Progenitor cell of endocrine pancreas (in vitro differentiated cells): ENCODE measurements at regions not wholly inside any gene's neighbourhood (a gene's known extent, or its start where the extent isn't known, plus 50 kb on each side); places are given as distances from the start of the nearest gene placed in this dataset.

Experiments used
- DNase-seq: peaks from one replicate; pipeline ENCODE4 v3.0.0; 2021; ENCODE audit warnings: low spot score; ENCODE audit not compliant: unreplicated experiment
- H3K27ac Mint-ChIP-seq: 2 replicates; pipeline ENCODE4 v1.8.0; 2021; ENCODE audit warnings: mild to moderate bottlenecking, moderate library complexity, mixed read lengths
- H3K27me3 Mint-ChIP-seq: 2 replicates; pipeline ENCODE4 v1.8.0; 2021; ENCODE audit warnings: mixed read lengths
- H3K36me3 Mint-ChIP-seq: 2 replicates; pipeline ENCODE4 v1.8.0; 2022; ENCODE audit warnings: mixed read lengths; ENCODE audit not compliant: insufficient read depth
- H3K4me1 Mint-ChIP-seq: 2 replicates; pipeline ENCODE4 v1.8.0; 2021; ENCODE audit warnings: low read depth, mixed read lengths
- H3K4me3 Mint-ChIP-seq: 2 replicates; pipeline ENCODE4 v1.8.0; 2021; ENCODE audit warnings: low read depth, mild to moderate bottlenecking, moderate library complexity, mixed read lengths
- H3K9me3 Mint-ChIP-seq: 2 replicates; pipeline ENCODE4 v1.8.0; 2021; ENCODE audit warnings: low read depth, mixed read lengths
- TF ChIP-seq, protein P1 (sequence below): fragments of 200-600 bp; sonication (generic); IDR thresholded peaks from one replicate; pipeline ENCODE4 v1.5.0; 2021; ENCODE audit warnings: antibody characterized with exemption, mild to moderate bottlenecking; ENCODE audit not compliant: unreplicated experiment

DNA sequence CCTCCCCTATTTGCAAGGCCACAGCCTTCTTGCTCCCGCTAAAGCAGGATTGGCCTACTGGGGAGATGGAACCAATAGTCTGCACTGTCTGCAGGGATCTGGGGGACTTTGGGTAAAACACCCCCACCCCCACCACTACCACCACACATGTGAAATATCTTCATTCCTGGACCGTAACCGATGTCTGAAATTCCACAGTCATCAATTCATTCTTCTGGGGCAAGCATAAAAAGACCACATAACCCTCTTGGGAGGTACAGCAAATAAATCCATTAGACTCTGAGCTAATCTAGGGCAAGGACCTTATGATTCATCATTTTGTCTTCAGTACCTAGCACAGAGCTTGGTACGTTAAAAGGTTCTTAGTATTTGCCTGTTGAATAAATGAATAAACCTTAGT lies 307.8 kb downstream of the GPAM start:
- no peaks in the 10 kb centered on the region for H3K36me3 Mint-ChIP-seq
- H3K4me1 Mint-ChIP-seq = no peaks in the 10 kb centered on the region
- H3K27me3 Mint-ChIP-seq = no peaks in the 10 kb centered on the region
- H3K4me3 Mint-ChIP-seq = no peak overlapping the region
- H3K9me3 Mint-ChIP-seq = peaks cover 4% of the 10 kb centered on the region
- TF ChIP-seq, protein P1, sequence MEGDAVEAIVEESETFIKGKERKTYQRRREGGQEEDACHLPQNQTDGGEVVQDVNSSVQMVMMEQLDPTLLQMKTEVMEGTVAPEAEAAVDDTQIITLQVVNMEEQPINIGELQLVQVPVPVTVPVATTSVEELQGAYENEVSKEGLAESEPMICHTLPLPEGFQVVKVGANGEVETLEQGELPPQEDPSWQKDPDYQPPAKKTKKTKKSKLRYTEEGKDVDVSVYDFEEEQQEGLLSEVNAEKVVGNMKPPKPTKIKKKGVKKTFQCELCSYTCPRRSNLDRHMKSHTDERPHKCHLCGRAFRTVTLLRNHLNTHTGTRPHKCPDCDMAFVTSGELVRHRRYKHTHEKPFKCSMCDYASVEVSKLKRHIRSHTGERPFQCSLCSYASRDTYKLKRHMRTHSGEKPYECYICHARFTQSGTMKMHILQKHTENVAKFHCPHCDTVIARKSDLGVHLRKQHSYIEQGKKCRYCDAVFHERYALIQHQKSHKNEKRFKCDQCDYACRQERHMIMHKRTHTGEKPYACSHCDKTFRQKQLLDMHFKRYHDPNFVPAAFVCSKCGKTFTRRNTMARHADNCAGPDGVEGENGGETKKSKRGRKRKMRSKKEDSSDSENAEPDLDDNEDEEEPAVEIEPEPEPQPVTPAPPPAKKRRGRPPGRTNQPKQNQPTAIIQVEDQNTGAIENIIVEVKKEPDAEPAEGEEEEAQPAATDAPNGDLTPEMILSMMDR = no peak
- no peak for DNase-seq
- H3K27ac Mint-ChIP-seq = no peak overlapping the region

DNA sequence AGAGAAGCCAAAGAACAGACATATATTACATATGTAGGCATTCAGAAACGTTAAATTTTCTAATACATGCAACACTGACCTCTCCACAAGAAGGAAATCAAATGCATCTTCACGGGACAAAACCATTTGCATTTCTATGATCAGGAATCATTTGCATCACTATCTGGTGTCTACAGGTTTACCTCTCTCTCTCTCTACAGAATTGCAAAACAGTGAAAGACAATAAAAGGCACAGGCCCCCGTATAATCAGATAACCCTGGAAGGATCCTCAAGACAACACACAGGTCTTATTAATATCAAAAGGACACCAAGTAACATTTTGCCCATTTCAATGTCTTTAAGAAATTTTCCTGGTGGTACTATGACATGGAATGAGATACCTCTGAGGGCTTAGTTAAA lies 306.3 kb downstream of the GPAM start:
- no peak for DNase-seq
- Mint-ChIP-seq H3K27ac (no peak overlapping the region), H3K27me3 (no peaks in the 10 kb centered on the region), H3K9me3 (peaks cover 4% of the 10 kb centered on the region), H3K4me1 (no peaks in the 10 kb centered on the region), H3K4me3 (no peak overlapping the region), H3K36me3 (no peaks in the 10 kb centered on the region)
- TF ChIP-seq, protein P1 = no peak

DNA sequence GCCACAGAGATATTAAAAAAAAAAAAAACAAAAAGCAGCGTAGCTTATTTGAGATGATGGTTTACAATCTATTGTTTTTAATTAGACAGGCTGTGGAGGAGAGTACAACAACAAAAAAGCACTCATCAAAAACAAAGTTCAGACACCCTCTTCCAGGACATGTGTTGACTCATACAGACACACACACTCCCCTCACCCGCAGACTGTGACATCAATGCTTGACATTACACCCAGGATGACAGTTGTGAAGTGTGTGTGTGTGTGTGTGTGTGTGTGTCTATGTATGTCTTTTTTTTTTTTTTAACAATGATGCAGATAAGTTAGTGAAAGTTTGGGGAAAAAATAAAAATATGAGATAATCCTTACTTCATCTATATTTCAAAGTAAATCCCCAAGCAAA lies 303.6 kb downstream of the GPAM start:
- no peak for DNase-seq
- TF ChIP-seq, protein P1 = no peak
- no peak overlapping the region for H3K27ac Mint-ChIP-seq
- no peaks in the 10 kb centered on the region for H3K27me3 Mint-ChIP-seq
- peaks cover 6% of the 10 kb centered on the region for H3K9me3 Mint-ChIP-seq
- H3K4me3 Mint-ChIP-seq = no peak overlapping the region
- H3K36me3 Mint-ChIP-seq = no peaks in the 10 kb centered on the region
- no peaks in the 10 kb centered on the region for H3K4me1 Mint-ChIP-seq

DNA sequence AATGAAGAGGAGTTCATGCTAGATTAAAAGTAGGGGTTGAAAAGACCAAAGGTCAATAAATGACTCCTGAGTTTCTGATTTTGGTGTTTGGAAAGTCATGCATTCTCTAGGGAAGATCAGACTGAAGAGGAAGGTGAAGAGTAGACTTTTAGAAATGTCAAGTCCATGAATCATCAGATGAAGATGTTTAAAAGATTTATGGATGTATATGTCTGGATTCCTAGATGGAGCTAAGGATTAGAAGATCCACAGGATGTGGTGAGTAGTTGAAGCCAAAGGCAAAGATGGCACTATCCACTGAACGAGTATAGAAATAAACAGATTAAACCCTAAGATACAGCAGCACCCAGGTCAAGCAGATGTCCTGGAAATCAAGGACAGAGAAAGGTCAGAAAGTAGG lies 298.5 kb downstream of the GPAM start:
- TF ChIP-seq, protein P1 = no peak
- H3K9me3 Mint-ChIP-seq = peaks cover 14% of the 10 kb centered on the region
- no peak for DNase-seq
- no peak overlapping the region for H3K27ac Mint-ChIP-seq
- H3K36me3 Mint-ChIP-seq = no peaks in the 10 kb centered on the region
- H3K4me3 Mint-ChIP-seq = no peak overlapping the region
- H3K4me1 Mint-ChIP-seq = no peaks in the 10 kb centered on the region
- H3K27me3 Mint-ChIP-seq = peaks cover 3% of the 10 kb centered on the region

DNA sequence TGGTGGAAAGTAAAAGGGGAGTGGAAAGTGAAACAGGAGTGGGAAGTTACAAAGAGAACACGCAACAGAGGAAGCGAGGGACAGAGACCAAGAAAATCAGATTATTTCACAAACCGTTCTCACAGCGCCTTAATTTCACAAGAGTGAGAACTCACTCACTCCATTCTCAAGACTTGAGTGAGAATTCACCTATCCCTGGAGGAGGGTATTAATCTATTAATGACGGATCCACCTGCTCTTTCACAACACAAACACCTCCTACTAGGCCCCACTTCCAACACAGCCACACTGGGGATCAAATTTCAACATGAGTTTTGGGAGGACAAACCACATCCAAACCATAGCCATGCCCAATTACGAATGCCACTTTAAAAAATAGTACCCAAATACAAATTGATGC lies 297.6 kb downstream of the GPAM start:
- H3K27me3 Mint-ChIP-seq = peaks cover 3% of the 10 kb centered on the region
- no peak overlapping the region for H3K27ac Mint-ChIP-seq
- H3K36me3 Mint-ChIP-seq = no peaks in the 10 kb centered on the region
- TF ChIP-seq, protein P1 = no peak
- H3K9me3 Mint-ChIP-seq = peaks cover 14% of the 10 kb centered on the region
- DNase-seq = no peak
- no peak overlapping the region for H3K4me3 Mint-ChIP-seq
- no peaks in the 10 kb centered on the region for H3K4me1 Mint-ChIP-seq
